ENCODE measurements at regions not wholly inside any gene's neighbourhood (a gene's known extent, or its start where the extent isn't known, plus 50 kb on each side); places are given as distances from the start of the nearest gene placed in this dataset.

GRCh38 chr2:7879483-7879835 lies 802.4 kb upstream of the ID2 start:
- Histone ChIP-seq H3K9me3 (no peaks in the 10 kb centered on the region), H3K4me1 (no peaks in the 10 kb centered on the region), H3K4me3 (no peak overlapping the region), H3K27me3 (no peaks in the 10 kb centered on the region), H3K27ac (no peak overlapping the region), H3K36me3 (no peaks in the 10 kb centered on the region)
- TF ChIP-seq CTCF (IDR thresholded peaks at IDR 0.05) (no peak), POLR2A (IDR thresholded peaks at IDR 0.05) (no peak)
- no peak for DNase-seq
- intact Hi-C loops (cut with DNase I; ENCODE audit: low total_unique reads), result no loop called here

GRCh38 chr2:7880126-7880525 lies 801.7 kb upstream of the ID2 start:
- H3K27me3 ChIP-seq, result no peaks in the 10 kb centered on the region
- H3K36me3 ChIP-seq, result no peaks in the 10 kb centered on the region
- DNase-seq, result no peak
- no peak overlapping the region for H3K4me3 ChIP-seq
- no peaks in the 10 kb centered on the region for H3K4me1 ChIP-seq
- H3K9me3 ChIP-seq, result no peaks in the 10 kb centered on the region
- H3K27ac ChIP-seq, result no peak overlapping the region
- no peak for TF ChIP-seq CTCF (IDR thresholded peaks at IDR 0.05)
- TF ChIP-seq POLR2A (IDR thresholded peaks at IDR 0.05), result no peak
- intact Hi-C loops (cut with DNase I; ENCODE audit: low total_unique reads), result no loop called here

- DNase-seq, result no peak
- Histone ChIP-seq H3K36me3 (no peaks in the 10 kb centered on the region), H3K4me3 (no peak overlapping the region), H3K4me1 (no peaks in the 10 kb centered on the region), H3K9me3 (no peaks in the 10 kb centered on the region), H3K27me3 (no peaks in the 10 kb centered on the region), H3K27ac (no peak overlapping the region)
- intact Hi-C loops (cut with DNase I; ENCODE audit: low total_unique reads), result no loop called here
- TF ChIP-seq CTCF (IDR thresholded peaks at IDR 0.05) (no peak), POLR2A (IDR thresholded peaks at IDR 0.05) (no peak)
These were observed 801.3 kb upstream of the ID2 start for GRCh38 chr2:7880566-7880965.

- TF ChIP-seq POLR2A (IDR thresholded peaks at IDR 0.05) (no peak), CTCF (IDR thresholded peaks at IDR 0.05) (no peak)
- Histone ChIP-seq H3K27ac (no peak overlapping the region), H3K9me3 (no peaks in the 10 kb centered on the region)
These were observed 800.8 kb upstream of the ID2 start for GRCh38 chr2:7881063-7881462.

GRCh38 chr2:7881466-7881865 lies 800.4 kb upstream of the ID2 start:
- H3K27ac ChIP-seq, result no peak overlapping the region
- intact Hi-C loops (cut with DNase I; ENCODE audit: low total_unique reads), result no loop called here
- H3K9me3 ChIP-seq, result no peaks in the 10 kb centered on the region
- H3K27me3 ChIP-seq, result no peaks in the 10 kb centered on the region
- TF ChIP-seq POLR2A (IDR thresholded peaks at IDR 0.05), result no peak
- no peak for TF ChIP-seq CTCF (IDR thresholded peaks at IDR 0.05)
- no peaks in the 10 kb centered on the region for H3K36me3 ChIP-seq
- H3K4me3 ChIP-seq, result no peak overlapping the region
- DNase-seq, result no peak
- H3K4me1 ChIP-seq, result no peaks in the 10 kb centered on the region

More at GRCh38 chr2:7881063-7881462, 800.8 kb upstream of the ID2 start:
- Histone ChIP-seq H3K4me1 (no peaks in the 10 kb centered on the region), H3K36me3 (no peaks in the 10 kb centered on the region), H3K4me3 (no peak overlapping the region), H3K27me3 (no peaks in the 10 kb centered on the region)
- DNase-seq, result no peak
- intact Hi-C loops (cut with DNase I; ENCODE audit: low total_unique reads), result no loop called here
